HepG2 (cell line): ENCODE measurements at regions not wholly inside any gene's neighbourhood (a gene's known extent, or its start where the extent isn't known, plus 50 kb on each side); places are given as distances from the start of the nearest gene placed in this dataset.

Experiments
- ATAC-seq: fragments of 200-7000 bp; cut with Tn5 transposase; 3 replicates; pipeline ENCODE4 v1.9.1; 2020; ENCODE audit warnings: mild to moderate bottlenecking, moderate library complexity
- BruUV-seq: library from RNA; stranded (reverse); fragments of 400-500 nt; replicated peaks from 2 replicates; lab custom pipeline; 2021; lab: Mats Ljungman, UMichigan
- CTCF ChIA-PET: fragments of 300-600 bp; formaldehyde crosslinking; extraction: SDS; loops from one replicate; lab custom pipeline; 2021; ENCODE audit warnings: low total read pairs, inconsistent platforms, low intra/inter-chr PET ratio; lab: Yijun Ruan, JAX
- POLR2A ChIA-PET: fragments of 350-600 bp; sonication (Branson Sonifier 250); formaldehyde crosslinking; loops from one replicate; lab custom pipeline; 2020; ENCODE audit warnings: antibody characterized with exemption, inconsistent platforms; lab: Yijun Ruan, JAX
- DNase-seq: peaks from one replicate; pipeline ENCODE4 v3.0.0-alpha.2; 2015; ENCODE audit warnings: low spot score
- FAIRE-seq: peaks from 3 replicates; lab custom pipeline; 2011; peaks lifted over from hg19 to GRCh38; lab: Jason Lieb, UNC
- H2AFZ ChIP-seq: one replicate; pipeline ENCODE4 v1.6.1; 2011; ENCODE audit warnings: low read length, inconsistent platforms
- H3K27ac ChIP-seq: fragments of 300-600 bp; 3 replicates; pipeline ENCODE4 v1.8.0; 2011; ENCODE audit warnings: mixed run types, mild to moderate bottlenecking, mixed read lengths, low read length, inconsistent platforms; ENCODE audit not compliant: insufficient read depth; ENCODE audit errors: extremely low read length
- H3K27me3 ChIP-seq, 2 experiments: fragments of 200-600 bp in 1 of 2; 2 replicates in 1 of 2; 3 replicates in 1 of 2; pipeline versions ENCODE4 v1.6.0 to v1.8.0; 2011; ENCODE audit warnings: low read length in 2 of 2, mild to moderate bottlenecking in 2 of 2, moderate library complexity in 2 of 2, inconsistent platforms in 1 of 2; ENCODE audit not compliant: insufficient read depth in 2 of 2, control insufficient read depth in 1 of 2
- H3K36me3 ChIP-seq, 2 experiments: fragments of 200-600 bp in 1 of 2; replicated peaks in 1 of 2; 2 replicates in 1 of 2; 3 replicates in 1 of 2; pipeline versions ENCODE4 v1.5.1 to v1.8.0; 2011; ENCODE audit warnings: low read length in 2 of 2, inconsistent platforms in 1 of 2; ENCODE audit not compliant: insufficient read depth in 2 of 2, control insufficient read depth in 1 of 2
- H3K4me1 ChIP-seq: 2 replicates; pipeline ENCODE4 v1.5.1; 2012; ENCODE audit warnings: low read length, inconsistent platforms; ENCODE audit not compliant: insufficient read depth
- H3K4me2 ChIP-seq: 2 replicates; pipeline ENCODE4 v1.6.0; 2011; ENCODE audit warnings: low read depth, low read length, inconsistent platforms
- H3K4me3 ChIP-seq, 3 experiments: fragments of 200-600 bp in 1 of 3; sonication (generic), shearing (Covaris generic) in 1 of 3; replicated peaks in 1 of 3; 2 replicates each; pipeline ENCODE4 v1.5.1; 2011 to 2016; ENCODE audit warnings: low read length in 3 of 3, inconsistent platforms in 2 of 3, low read depth in 2 of 3, mild to moderate bottlenecking in 2 of 3, control low read depth in 1 of 3, mixed read lengths in 1 of 3; ENCODE audit not compliant: insufficient read depth in 1 of 3
- H3K79me2 ChIP-seq: one replicate; pipeline ENCODE4 v1.6.1; 2011; ENCODE audit warnings: low read length, inconsistent platforms; ENCODE audit not compliant: insufficient read depth
- H3K9ac ChIP-seq: 2 replicates; pipeline ENCODE4 v1.6.0; 2011; ENCODE audit warnings: mild to moderate bottlenecking, low read depth, low read length, inconsistent platforms; ENCODE audit not compliant: insufficient read depth
- H3K9me3 ChIP-seq: 2 replicates; pipeline ENCODE4 v1.5.1; 2012; ENCODE audit warnings: mild to moderate bottlenecking, low read length
- H4K20me1 ChIP-seq: 2 replicates; pipeline ENCODE4 v1.6.0; 2011; ENCODE audit warnings: inconsistent platforms, mild to moderate bottlenecking, low read length, moderate library complexity; ENCODE audit not compliant: insufficient read depth
- FOXO1 ChIP-seq: sonication (generic); formaldehyde crosslinking; IDR thresholded peaks from 2 replicates; pipeline ENCODE4 v1.4.0; 2020; ENCODE audit warnings: missing genetic modification reagents
- MYC ChIP-seq: sonication (generic); formaldehyde crosslinking; IDR thresholded peaks from 2 replicates; pipeline ENCODE4 v1.9.0; 2021; ENCODE audit warnings: missing genetic modification reagents, borderline replicate concordance
- NR1H2 ChIP-seq: sonication (generic); formaldehyde crosslinking; IDR thresholded peaks from 2 replicates; pipeline ENCODE4 v1.8.1; 2022; ENCODE audit warnings: low read depth, missing genetic modification reagents, borderline replicate concordance
- PBX2 ChIP-seq: IDR thresholded peaks from 2 replicates; pipeline ENCODE4 v1.6.1; 2016; ENCODE audit warnings: control low read depth
- PLRG1 ChIP-seq: fragments of 450-650 bp; conservative IDR thresholded peaks from 2 replicates; pipeline ENCODE4 v1.6.1; 2016
- PRDM4 ChIP-seq: sonication (generic); formaldehyde crosslinking; IDR thresholded peaks from 2 replicates; pipeline ENCODE4 v1.9.0; 2021; ENCODE audit warnings: missing genetic modification reagents, borderline replicate concordance
- RNF2 ChIP-seq: fragments of 450-650 bp; conservative IDR thresholded peaks from 2 replicates; pipeline ENCODE4 v1.6.1; 2016; ENCODE audit warnings: low read depth
- RXRA ChIP-seq: sonication (generic); formaldehyde crosslinking; IDR thresholded peaks from 2 replicates; pipeline ENCODE4 v1.5.1; 2020; ENCODE audit warnings: missing genetic modification reagents
- SNAPC2 ChIP-seq: sonication (generic); formaldehyde crosslinking; IDR thresholded peaks from 2 replicates; pipeline ENCODE4 v1.8.1; 2022; ENCODE audit warnings: mild to moderate bottlenecking, missing genetic modification reagents
- SNAPC4 ChIP-seq: sonication (generic); formaldehyde crosslinking; IDR thresholded peaks from 2 replicates; pipeline ENCODE4 v1.4.0; 2020; ENCODE audit warnings: mild to moderate bottlenecking, missing genetic modification reagents
- TMF1 ChIP-seq: sonication (generic); formaldehyde crosslinking; IDR thresholded peaks from 2 replicates; pipeline ENCODE4 v1.8.1; 2022; ENCODE audit warnings: low read depth, missing genetic modification reagents
- TRIM24 ChIP-seq: sonication (generic); formaldehyde crosslinking; IDR thresholded peaks from 2 replicates; pipeline ENCODE4 v1.8.0; 2022; ENCODE audit warnings: mild to moderate bottlenecking, missing genetic modification reagents
- ZMYM2 ChIP-seq: sonication (generic); formaldehyde crosslinking; IDR thresholded peaks from 2 replicates; pipeline ENCODE4 v1.8.0; 2022; ENCODE audit warnings: mild to moderate bottlenecking, missing genetic modification reagents
- WGBS: methylation state at CpG from one replicate; pipeline ENCODE4 v1.1.6; 2017; ENCODE audit warnings: low lambda C conversion rate; 5-methylcytosine and 5-hydroxymethylcytosine counted together
- in situ Hi-C: cut with HindIII; loops from 2 replicates; pipeline ENCODE4 v1.10.0; 2017; ENCODE audit warnings: low pct_unique_long_range_greater_than_20kb; ENCODE audit not compliant: extremely low pct_ligation_motif_present
- intact Hi-C: fragments of 100-400 bp; cut with micrococcal nuclease; formaldehyde crosslinking; loops from one replicate; pipeline ENCODE4 v1.10.0; 2022; ENCODE audit not compliant: unreplicated experiment

- TF ChIP-seq PRDM4 (CRISPR knock-in tag) (no peak), ZMYM2 (CRISPR knock-in tag) (no peak), FOXO1 (CRISPR knock-in tag) (no peak), PLRG1 (no peak), SNAPC2 (no peak), RXRA (no peak)
Measured at GRCh38 chr3:187802203-187802927, 57.1 kb upstream of the BCL6 start (continued).

GRCh38 chr3:187802928-187803259 is 57.6 kb upstream of the BCL6 start:
- TF ChIP-seq NR1H2 (CRISPR knock-in tag), result no peak
- no peak for TF ChIP-seq RNF2
- no peak for TF ChIP-seq MYC (CRISPR knock-in tag)
- TF ChIP-seq TRIM24 (CRISPR knock-in tag), result no peak
- TF ChIP-seq PBX2 (CRISPR knock-in tag), result no peak
- TF ChIP-seq SNAPC4 (CRISPR knock-in tag), result no peak
- no peak for TF ChIP-seq TMF1 (CRISPR knock-in tag)
- Histone ChIP-seq H2AFZ (no peak overlapping the region), H3K4me1 (peaks cover 31% of the 10 kb centered on the region), H3K27me3 (peaks cover 1 to 7% of the 10 kb centered on the region in 2 experiments; a peak in 2 of 5 replicates), H3K9me3 (no peaks in the 10 kb centered on the region), H4K20me1 (no peaks in the 10 kb centered on the region), H3K36me3 (no peaks in the 10 kb centered on the region), H3K79me2 (no peaks in the 10 kb centered on the region), H3K9ac (no peak overlapping the region), H3K4me3 (no peak overlapping the region), H3K27ac (no peak overlapping the region), H3K4me2 (no peak overlapping the region)
- FAIRE-seq (no peak), ATAC-seq (no peak), DNase-seq (no peak)
- intact Hi-C loops, result no loop called here
- ChIA-PET CTCF (no interaction called here), POLR2A (no interaction called here)
- 87% methylated on average over 9 of the region's 9 CpGs for WGBS
- in situ Hi-C loops, result no loop called here
- no TSS peak for BruUV-seq
